C4-2B (cell line): ENCODE measurements at regions not wholly inside any gene's neighbourhood (a gene's known extent, or its start where the extent isn't known, plus 50 kb on each side); places are given as distances from the start of the nearest gene placed in this dataset.

Source experiments
- H3K27ac ChIP-seq: fragments of 450-650 bp; 2 replicates; pipeline ENCODE4 v1.5.1; 2017
- ZFX ChIP-seq: fragments of 450-650 bp; IDR thresholded peaks from 2 replicates; pipeline ENCODE4 v1.6.1; 2017
- TF ChIP-seq, protein P1 (sequence below): fragments of 450-650 bp; conservative IDR thresholded peaks from 2 replicates; pipeline ENCODE4 v1.5.1; 2017; ENCODE audit warnings: mild to moderate bottlenecking

DNA sequence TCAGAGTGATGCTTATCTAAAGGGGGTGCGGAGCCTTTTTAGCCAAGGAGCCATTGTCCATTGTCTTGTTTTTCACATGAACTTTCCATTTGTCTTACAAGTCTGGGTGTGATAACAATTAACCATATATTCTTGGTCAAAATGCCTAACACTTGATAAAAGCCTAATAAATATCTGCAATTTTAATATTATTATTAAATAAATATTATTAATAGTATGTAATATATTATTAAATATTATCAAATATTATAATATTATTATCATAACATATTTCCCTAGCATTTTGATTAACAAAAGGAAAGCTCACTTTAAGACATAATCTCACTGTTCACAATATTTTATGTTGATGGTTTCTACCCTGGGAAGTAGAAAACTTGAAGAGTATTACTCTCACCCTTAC is 1143.6 kb upstream of the GYPC start:
- TF ChIP-seq, protein P1, sequence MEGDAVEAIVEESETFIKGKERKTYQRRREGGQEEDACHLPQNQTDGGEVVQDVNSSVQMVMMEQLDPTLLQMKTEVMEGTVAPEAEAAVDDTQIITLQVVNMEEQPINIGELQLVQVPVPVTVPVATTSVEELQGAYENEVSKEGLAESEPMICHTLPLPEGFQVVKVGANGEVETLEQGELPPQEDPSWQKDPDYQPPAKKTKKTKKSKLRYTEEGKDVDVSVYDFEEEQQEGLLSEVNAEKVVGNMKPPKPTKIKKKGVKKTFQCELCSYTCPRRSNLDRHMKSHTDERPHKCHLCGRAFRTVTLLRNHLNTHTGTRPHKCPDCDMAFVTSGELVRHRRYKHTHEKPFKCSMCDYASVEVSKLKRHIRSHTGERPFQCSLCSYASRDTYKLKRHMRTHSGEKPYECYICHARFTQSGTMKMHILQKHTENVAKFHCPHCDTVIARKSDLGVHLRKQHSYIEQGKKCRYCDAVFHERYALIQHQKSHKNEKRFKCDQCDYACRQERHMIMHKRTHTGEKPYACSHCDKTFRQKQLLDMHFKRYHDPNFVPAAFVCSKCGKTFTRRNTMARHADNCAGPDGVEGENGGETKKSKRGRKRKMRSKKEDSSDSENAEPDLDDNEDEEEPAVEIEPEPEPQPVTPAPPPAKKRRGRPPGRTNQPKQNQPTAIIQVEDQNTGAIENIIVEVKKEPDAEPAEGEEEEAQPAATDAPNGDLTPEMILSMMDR, result no peak
- TF ChIP-seq ZFX, result no peak
- no peak overlapping the region for H3K27ac ChIP-seq

DNA sequence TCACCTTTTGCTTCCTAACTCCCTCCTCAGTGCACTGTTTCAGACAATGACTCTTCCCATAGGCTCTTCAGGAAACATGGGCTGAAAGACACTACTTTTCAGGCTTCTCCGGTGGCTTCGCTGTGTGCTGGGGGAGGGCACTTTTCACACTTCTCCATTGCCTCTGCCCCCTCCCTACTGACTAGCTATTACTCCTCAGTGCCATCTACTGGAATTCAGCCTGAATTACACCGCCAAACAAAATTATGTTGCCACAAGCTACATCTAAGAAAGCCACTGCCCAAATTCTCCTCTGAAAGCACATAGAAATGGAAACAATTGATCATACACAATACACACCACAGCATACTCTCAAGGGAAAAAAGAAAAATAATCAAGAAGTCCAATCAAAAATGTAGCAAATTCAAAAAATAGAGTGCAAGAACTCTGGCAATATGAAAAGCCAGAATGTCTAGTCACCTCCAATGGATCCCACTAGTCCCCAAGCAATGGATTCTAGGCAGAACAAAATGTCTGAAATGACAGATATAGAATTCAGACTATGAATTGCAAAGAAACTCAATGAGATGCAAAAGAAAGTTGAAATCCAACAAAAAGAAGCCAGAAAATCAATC is 1139.4 kb upstream of the GYPC start:
- no peak overlapping the region for H3K27ac ChIP-seq
- TF ChIP-seq ZFX, result no peak
- TF ChIP-seq, protein P1, result peak; percentile 83

DNA sequence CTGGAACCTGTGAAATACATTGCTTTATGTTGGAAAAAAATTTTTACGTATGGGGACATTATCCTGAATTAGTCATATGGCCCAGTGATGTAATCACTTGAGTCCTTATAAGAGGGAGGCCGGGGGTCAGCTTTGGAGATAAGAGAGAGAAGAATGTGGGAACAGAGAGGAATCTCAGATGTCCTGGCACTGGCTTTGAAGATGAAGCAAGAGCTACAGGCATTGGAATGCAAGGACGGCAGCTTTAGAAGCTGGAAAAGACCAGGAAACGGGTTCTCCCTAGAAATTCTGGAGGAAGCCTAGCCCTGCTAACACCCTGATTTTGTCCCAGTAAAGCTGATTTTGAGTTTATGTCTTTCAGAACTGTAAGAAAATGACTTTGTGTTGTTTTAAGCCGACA is 1129.9 kb upstream of the GYPC start:
- TF ChIP-seq, protein P1, result no peak
- no peak for TF ChIP-seq ZFX
- no peak overlapping the region for H3K27ac ChIP-seq

DNA sequence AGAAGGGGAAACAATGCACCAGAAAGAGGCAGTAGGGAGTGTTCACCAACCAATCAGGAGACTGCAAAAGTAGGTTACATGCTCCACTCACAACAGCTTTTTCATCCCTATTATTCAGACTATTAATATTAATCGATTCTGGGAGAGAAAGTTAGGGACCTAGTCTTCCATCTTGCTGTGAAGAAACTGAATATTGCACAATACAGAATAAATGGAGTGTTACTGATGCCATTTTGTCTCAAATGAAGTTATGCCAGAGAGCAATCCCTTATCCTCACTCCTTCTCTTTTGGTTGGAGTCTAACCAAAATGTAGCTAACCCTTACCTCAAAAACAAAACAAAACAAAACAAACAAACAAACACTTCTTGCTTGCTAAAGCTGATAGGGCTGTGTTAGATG is 1120.9 kb upstream of the GYPC start:
- TF ChIP-seq ZFX, result no peak
- TF ChIP-seq, protein P1, result no peak
- no peak overlapping the region for H3K27ac ChIP-seq

DNA sequence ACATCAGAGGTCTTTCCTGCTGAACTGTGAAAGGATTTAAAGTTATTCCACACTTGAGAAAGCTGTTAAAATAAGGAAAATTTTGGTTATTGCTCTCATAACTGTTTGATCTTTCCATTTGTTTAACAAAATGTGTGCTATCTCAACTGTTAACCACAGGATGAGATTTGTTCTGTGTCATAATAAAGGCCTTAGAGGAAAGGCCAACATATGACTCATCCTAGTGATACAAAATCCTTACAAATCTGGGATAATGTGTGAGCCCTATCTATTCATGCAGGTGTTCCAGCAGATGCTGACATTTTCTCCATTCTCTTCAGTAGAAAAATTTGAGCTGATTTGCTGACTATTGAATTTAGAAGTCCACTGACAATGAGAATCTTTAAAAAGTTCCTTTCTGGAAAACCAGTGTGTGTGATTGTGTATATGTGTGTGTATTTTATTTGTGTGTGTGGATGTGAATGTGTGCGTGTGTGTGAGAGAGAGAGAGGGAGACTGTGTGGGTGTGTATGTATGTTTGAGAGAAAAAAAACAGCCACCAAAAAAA is 1111.9 kb upstream of the GYPC start:
- no peak for TF ChIP-seq ZFX
- H3K27ac ChIP-seq, result no peak overlapping the region

DNA sequence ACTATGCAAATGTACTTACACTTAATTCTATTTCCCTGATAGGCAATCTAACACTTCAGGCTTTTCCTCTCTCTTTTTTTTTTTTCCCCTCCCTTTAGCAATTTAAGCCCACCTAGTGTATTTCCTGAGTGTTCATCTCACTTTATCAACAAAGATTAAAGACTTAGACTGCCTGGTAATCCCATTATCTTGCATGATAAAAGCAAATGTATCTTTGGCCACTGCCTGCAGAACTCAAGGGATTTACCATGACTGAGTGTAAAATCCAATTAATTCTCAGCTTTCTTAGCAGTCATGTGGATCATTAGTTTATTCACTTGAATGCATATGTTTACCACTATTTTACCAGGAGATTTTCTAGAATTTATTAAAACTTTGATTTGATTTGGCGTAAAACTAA is 1102.2 kb upstream of the GYPC start:
- no peak for TF ChIP-seq ZFX
- TF ChIP-seq, protein P1, result no peak
- H3K27ac ChIP-seq, result no peak overlapping the region

DNA sequence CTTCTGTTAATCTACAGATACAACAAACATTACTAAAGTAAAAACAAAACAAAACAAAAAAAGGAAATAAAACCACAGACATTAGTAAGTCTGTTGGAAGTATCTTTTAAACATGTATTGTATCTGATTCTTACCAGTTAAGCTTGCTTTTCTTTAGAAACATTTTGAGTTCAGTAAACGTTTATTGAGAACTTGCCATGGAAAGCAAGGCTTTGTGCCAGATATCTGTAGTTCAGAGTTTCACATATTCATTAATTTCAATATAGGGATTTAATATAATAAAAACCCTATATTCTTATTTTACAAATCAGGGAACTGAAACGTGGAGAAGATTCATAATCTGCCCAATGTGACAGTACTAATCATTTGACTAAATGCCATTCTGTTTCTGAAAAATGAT is 1101.0 kb upstream of the GYPC start:
- H3K27ac ChIP-seq, result no peak overlapping the region
- TF ChIP-seq, protein P1, result no peak
- no peak for TF ChIP-seq ZFX

DNA sequence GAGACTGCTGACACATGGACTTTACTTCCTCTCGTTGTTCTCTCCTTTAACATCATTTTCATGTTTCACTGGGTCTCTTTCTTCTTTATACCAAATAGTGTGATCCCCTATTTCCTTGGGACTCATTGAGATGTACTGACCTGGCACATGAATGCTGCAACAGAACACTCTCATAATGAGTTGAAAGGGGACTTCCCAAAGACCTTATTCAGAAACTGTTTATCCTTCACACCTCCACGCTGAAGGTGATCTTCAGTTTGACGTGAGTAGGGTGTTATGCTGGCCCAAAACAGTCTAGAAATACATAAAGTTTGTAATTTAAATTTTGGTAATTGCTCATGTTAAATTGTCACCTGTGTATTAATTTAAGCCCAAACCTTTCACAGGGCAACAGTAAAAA is 1096.8 kb upstream of the GYPC start:
- no peak for TF ChIP-seq ZFX
- TF ChIP-seq, protein P1, result no peak
- no peak overlapping the region for H3K27ac ChIP-seq
